GM19455 (cell line): ENCODE measurements at regions not wholly inside any gene's neighbourhood (a gene's known extent, or its start where the extent isn't known, plus 50 kb on each side); places are given as distances from the start of the nearest gene placed in this dataset.

ENCODE experiments used
- ATAC-seq: cut with Tn5 transposase; IDR thresholded peaks from one replicate; pipeline ENCODE4 v1.9.1; 2021; ENCODE audit not compliant: unreplicated experiment

GRCh38 chr4:43903456-43903855 lies 545.2 kb downstream of the KCTD8 start:
- no peak for ATAC-seq

- ATAC-seq, result no peak
Observed at GRCh38 chr4:43918377-43918776, 530.2 kb downstream of the KCTD8 start.

GRCh38 chr4:43932448-43932847 lies 516.2 kb downstream of the KCTD8 start:
- ATAC-seq, result no peak

GRCh38 chr4:43943998-43944397 lies 504.6 kb downstream of the KCTD8 start:
- no peak for ATAC-seq

- no peak for ATAC-seq
Observed at GRCh38 chr4:43959976-43960375, 488.6 kb downstream of the KCTD8 start.

DNA sequence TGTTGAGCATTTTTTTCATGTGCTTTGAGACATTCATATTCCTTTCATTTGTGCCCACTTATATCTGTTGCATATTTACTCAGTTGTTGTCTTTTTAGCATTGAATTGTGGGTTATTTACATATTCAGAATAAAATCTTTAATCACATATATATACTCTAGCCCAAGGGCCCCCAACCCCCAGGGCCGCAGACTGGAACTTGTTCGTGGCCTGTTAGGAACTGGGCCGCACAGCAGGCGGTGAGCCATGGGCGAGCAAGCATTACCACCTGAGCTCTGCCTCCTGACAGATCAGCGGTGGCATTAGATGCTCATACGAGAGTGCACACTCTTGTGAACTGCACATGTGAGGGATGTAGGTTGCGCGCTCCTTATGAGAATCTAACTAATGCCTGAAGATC lies 480.6 kb downstream of the KCTD8 start:
- no peak for ATAC-seq

DNA sequence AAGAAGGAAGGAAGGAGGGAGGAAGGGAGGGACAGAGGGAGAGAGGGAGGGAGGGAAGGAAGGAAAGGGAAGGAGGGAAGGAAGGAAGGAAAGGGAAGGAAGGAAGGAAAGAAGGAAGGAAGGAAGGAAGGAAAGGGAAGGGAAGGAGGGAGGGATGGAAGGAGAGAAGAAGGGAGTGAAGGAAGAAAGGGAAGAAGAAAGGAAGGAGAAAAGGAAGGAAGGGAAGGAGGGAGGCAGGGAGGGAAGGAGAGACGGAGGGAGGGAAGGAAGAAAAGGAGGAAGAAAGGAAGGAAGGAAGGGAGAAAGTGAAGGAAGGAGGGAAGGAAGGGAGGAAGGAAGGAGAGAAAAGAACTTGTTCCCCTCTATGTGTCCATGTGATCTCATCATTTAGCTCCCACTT lies 465.0 kb downstream of the KCTD8 start:
- no peak for ATAC-seq

GRCh38 chr4:43987331-43987944 lies 461.2 kb downstream of the KCTD8 start:
- ATAC-seq, result no peak

DNA sequence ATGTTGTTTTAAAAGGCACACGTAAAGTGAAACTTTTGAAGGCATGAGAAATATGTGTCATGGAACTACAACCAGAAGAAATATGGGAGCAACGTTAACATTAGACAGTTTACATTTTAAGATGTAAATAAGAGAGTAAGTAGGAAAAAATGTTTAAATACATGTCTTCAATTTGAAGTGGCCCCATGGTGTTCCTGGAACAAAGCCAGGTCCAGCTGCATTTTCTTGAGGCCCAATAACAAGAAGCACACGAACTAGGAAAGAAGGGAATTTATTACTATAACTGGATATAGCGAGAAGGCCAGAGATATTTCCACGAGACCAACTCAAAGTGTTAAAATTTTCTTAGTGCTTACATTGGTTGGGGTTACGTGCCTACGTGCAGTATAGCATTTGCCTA lies 458.1 kb downstream of the KCTD8 start:
- ATAC-seq, result no peak

DNA sequence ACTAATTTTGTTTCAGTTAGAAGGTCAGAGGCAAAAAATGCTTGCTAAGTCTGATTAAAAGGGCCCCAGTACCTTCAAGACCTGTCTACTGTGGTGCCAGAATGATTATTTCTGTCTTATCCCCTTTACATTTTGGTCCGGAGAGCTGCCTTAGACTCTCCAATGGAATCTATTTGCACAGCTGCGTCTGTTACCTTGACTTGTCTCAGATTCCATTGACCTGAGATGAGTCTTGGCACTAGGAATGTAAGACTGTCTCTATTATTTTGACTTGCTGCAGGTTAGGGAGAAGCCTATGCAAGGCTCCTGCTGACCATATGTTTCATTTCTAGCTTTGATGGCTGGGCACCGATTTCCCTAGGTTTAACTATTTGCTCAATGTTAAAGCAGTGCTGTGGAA lies 457.6 kb downstream of the KCTD8 start:
- no peak for ATAC-seq

GRCh38 chr4:43992552-43992951 lies 456.1 kb downstream of the KCTD8 start:
- no peak for ATAC-seq

GRCh38 chr4:43993196-43993902 lies 455.3 kb downstream of the KCTD8 start:
- no peak for ATAC-seq

DNA sequence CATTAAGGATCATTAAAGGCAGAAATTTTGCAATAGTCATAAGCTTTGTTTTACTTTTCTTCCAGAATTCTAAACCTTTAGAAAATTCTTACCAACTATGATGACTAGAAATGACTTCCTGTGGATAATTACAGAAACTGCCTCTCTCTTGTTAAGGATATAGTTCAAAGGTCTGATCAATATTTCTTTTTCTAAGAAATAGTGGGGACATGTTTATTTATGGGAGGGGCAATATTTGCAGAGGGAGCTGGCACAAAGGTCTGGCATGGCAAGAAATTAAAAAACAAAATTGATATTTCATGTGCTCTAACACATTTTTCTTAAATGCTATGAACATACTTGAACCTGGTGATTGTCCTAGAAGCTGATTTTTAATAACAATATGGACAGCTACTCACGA lies 448.9 kb downstream of the KCTD8 start:
- ATAC-seq, result no peak

- no peak for ATAC-seq
Observed at GRCh38 chr4:44002368-44002767, 446.2 kb downstream of the KCTD8 start.

- no peak for ATAC-seq
Observed at GRCh38 chr4:44016570-44017421, 431.8 kb downstream of the KCTD8 start.

DNA sequence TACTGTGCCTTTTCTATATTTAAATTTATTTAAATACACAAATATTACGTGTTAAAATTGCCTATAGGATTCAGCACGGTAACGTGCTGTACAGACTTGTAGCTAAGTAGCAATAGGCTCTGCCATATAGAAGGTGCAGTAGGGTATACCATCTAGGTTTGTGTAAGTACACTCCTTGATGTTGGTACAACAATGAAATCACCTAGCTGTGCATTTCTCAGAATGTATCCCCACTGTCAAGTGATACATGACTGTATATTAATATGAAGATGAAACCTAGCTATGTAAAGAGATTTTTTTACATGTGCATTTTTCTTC lies 431.2 kb downstream of the KCTD8 start:
- ATAC-seq, result no peak

DNA sequence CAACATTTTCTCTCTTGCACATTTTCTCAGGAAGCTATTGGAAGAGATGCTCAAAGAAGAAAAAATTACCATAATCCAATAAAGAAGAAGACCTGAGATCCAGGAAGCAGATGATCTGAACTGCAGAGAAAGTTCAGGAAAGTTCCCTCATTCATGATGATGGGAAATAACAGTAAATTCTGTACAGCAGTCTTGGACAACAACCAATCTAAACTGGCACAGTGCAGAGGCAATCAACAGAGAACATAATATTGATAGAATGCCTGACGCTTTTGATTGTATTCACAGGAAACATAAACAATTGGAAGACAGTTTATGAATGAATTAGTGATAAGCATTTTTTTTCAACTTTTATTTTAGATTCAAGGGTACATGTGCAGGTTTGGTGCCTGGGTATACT lies 428.9 kb downstream of the KCTD8 start:
- ATAC-seq, result no peak

DNA sequence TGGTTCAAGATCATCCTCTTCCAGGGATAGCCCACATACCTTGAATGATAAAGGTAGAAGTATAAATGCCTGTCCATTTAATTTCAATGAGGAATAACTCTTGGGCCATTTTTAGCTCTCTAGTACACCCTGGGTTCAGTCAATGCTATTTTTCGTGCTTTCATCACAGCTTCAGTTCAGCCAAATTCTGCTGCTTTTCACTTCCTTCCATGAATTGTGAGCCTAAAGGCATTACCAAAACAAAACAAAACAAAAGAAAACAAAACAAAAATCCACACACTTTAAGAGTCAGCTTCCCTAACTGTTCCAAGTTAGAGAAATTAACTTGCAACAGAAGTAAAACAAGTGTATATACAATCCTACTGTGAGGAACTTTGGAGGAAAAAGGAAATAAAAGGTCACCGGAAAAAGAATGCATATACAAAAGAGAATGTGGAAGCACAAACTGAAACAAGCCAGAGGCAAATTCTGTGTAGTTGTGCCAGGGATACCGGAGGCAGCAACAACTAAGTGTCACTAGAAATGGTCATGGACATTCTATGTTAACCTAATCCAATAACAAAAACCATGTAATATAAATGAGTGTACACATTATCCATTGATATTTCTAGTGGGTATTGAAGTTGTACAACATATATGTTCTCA lies 423.1 kb downstream of the KCTD8 start:
- no peak for ATAC-seq

DNA sequence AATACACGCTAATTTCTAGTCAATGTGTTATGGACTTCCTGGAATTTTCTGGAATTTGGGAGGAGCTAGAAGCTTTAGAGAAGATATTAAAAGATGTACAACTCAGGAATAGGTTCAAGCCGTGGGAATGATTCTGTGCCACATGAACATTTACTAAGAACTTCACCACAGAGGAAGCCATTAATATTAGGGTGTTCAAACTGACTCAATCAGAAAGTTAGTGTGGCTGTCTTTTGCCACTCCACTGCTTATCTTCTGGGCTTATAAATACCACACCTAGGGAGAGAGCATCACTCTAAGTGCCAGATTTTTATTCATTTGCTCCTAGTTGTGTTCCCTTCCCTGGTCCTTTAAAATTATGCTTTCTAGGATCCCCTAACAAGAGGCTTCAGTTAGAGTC lies 409.8 kb downstream of the KCTD8 start:
- ATAC-seq, result no peak

DNA sequence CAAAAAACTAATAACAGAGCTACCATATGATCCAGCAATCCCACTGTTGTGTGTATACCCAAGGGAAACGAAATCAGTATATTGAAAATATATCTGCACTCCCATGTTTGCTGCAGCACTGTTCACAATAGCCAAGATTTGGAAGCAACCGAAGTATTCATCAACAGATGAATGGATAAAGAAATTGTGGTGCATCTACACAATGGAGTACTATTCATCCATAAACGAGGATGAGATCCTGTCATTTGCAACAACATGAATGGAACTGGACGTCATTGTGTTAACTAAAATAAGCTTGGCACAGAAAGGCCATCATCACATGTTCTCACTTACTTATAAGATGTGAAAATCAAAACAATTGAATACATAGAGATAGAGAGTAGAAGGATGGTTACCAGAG lies 402.1 kb downstream of the KCTD8 start:
- no peak for ATAC-seq

- ATAC-seq, result no peak
Observed at GRCh38 chr4:44056721-44057151, 391.9 kb downstream of the KCTD8 start.

DNA sequence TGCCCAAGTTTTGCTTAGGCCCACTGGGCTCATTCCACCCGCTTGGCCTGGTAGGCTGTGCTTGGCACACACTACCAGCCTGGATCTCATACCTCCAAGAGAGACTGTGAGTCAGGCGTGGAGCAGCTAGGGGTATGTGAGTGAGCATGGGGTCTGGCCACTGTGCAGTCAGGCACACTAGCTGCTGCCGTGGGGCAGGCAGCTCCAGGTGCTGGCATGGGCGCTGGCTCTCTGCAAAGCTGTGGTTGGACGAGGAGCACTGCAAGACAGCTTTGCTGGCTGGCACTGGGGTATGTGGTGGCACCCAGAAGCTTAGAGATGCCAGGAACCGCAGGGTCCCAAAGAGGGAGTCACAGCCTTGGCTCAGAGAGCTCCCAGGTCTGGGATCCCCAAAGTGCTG lies 377.8 kb downstream of the KCTD8 start:
- ATAC-seq, result no peak
